Panc1 (cell line): ENCODE measurements at regions not wholly inside any gene's neighbourhood (a gene's known extent, or its start where the extent isn't known, plus 50 kb on each side); places are given as distances from the start of the nearest gene placed in this dataset.
A peak's percentile ranks its signal among the peaks of the same experiment; 100 is the strongest.

Source experiments
- ATAC-seq: fragments of 200-7000 bp; cut with Tn5 transposase; 2 replicates; pipeline ENCODE4 v1.9.1; 2020; ENCODE audit warnings: mild to moderate bottlenecking, moderate library complexity
- BruUV-seq: library from RNA; stranded (reverse); fragments of 400-500 nt; replicated peaks from 2 replicates; lab custom pipeline; 2021; lab: Mats Ljungman, UMichigan
- CTCF ChIA-PET: fragments of 300-600 bp; sonication (Branson Sonifier 250); formaldehyde crosslinking; loops from one replicate; lab custom pipeline; 2022; ENCODE audit warnings: antibody characterized with exemption; lab: Charles Lee
- POLR2A ChIA-PET: fragments of 300-600 bp; sonication (Branson Sonifier 250); formaldehyde crosslinking; loops from one replicate; lab custom pipeline; 2022; ENCODE audit warnings: antibody characterized with exemption; lab: Charles Lee
- DNase-seq: peaks from one replicate; pipeline ENCODE4 v3.0.0-alpha.2; 2010; ENCODE audit warnings: low read depth, low spot score
- H3K27ac ChIP-seq: 2 replicates; pipeline ENCODE4 v1.5.1; 2011; ENCODE audit warnings: mild to moderate bottlenecking, low read length, inconsistent platforms
- H3K27me3 ChIP-seq: fragments of 200-500 bp; sonication (Bioruptor generic); 2 replicates; pipeline ENCODE4 v1.6.0; 2014; ENCODE audit warnings: low read length, inconsistent platforms; ENCODE audit not compliant: control insufficient read depth, insufficient read depth
- H3K36me3 ChIP-seq: fragments of 200-500 bp; sonication (Bioruptor generic); 2 replicates; pipeline ENCODE4 v1.5.1; 2014; ENCODE audit warnings: inconsistent platforms, mild to moderate bottlenecking, low read length, moderate library complexity; ENCODE audit not compliant: control insufficient read depth, insufficient read depth
- H3K4me1 ChIP-seq: 2 replicates; pipeline ENCODE4 v1.5.1; 2011; ENCODE audit warnings: inconsistent platforms, mild to moderate bottlenecking, low read length, moderate library complexity; ENCODE audit not compliant: control insufficient read depth, insufficient read depth
- H3K4me3 ChIP-seq, 2 experiments: 2 replicates each; pipeline ENCODE4 v1.5.1; 2011 to 2012; ENCODE audit warnings: low read depth in 2 of 2, low read length in 2 of 2, mild to moderate bottlenecking in 2 of 2, inconsistent platforms in 1 of 2, moderate library complexity in 1 of 2
- H3K9me3 ChIP-seq: fragments of 200-500 bp; sonication (Bioruptor generic); 2 replicates; pipeline ENCODE4 v1.5.1; 2014; ENCODE audit warnings: low read depth, mild to moderate bottlenecking, inconsistent platforms, low read length, moderate library complexity; ENCODE audit not compliant: control insufficient read depth, insufficient read depth
- CTCF ChIP-seq: fragments of 450-650 bp; IDR thresholded peaks from 2 replicates; pipeline ENCODE4 v1.5.1; 2017; ENCODE audit warnings: mild to moderate bottlenecking
- POLR2AphosphoS5 ChIP-seq: IDR thresholded peaks from 2 replicates; pipeline ENCODE4 v1.6.1; 2012; ENCODE audit warnings: mild to moderate bottlenecking, low read depth, low read length, moderate library complexity
- SIN3A ChIP-seq: IDR thresholded peaks from 2 replicates; pipeline ENCODE4 v1.6.1; 2012; ENCODE audit warnings: low read depth, mild to moderate bottlenecking, low read length, moderate library complexity, borderline replicate concordance; ENCODE audit not compliant: insufficient read depth
- TCF7L2 ChIP-seq: IDR thresholded peaks from 2 replicates; pipeline ENCODE4 v1.6.1; 2011; ENCODE audit warnings: mild to moderate bottlenecking, low read depth, low read length, inconsistent platforms
- in situ Hi-C: cut with HindIII; loops from 2 replicates; pipeline ENCODE4 v1.10.0; 2016; ENCODE audit warnings: low sequenced_read_pairs, low pct_unique_long_range_greater_than_20kb
- intact Hi-C: fragments of 100-400 bp; cut with micrococcal nuclease; formaldehyde crosslinking; loops from one replicate; pipeline ENCODE4 v1.10.0; 2022; ENCODE audit not compliant: unreplicated experiment
- TF ChIP-seq, protein P1 (sequence below), 2 experiments: IDR thresholded peaks; 2 replicates each; pipeline ENCODE4 v1.6.1; 2011 to 2012; ENCODE audit warnings: low read depth in 2 of 2, control low read depth in 1 of 2, low read length in 1 of 2, mild to moderate bottlenecking in 1 of 2, moderate library complexity in 1 of 2; ENCODE audit not compliant: insufficient read depth in 1 of 2

DNA sequence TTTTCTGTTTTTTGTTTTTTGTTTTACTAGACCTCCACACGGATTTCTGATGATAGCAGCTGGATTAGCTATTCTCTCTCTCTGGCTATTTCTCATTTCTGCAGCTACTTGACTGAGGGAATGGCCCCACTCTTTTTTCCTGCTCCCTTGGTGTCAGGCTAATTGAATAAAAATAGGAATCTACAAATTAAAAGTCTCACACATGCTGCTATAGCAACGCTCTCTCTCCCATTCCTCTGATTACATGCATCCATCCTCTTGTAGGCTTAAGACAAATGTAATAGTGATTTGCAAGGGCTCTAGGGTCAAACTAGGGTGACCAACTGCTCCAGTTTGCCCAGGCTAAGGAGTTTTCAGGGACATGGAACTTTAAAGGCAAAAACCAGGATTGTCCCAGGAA is 221.8 kb downstream of the PHLDA1 start:
- TF ChIP-seq TCF7L2: no peak
- TF ChIP-seq POLR2AphosphoS5: no peak
- TF ChIP-seq, protein P1, sequence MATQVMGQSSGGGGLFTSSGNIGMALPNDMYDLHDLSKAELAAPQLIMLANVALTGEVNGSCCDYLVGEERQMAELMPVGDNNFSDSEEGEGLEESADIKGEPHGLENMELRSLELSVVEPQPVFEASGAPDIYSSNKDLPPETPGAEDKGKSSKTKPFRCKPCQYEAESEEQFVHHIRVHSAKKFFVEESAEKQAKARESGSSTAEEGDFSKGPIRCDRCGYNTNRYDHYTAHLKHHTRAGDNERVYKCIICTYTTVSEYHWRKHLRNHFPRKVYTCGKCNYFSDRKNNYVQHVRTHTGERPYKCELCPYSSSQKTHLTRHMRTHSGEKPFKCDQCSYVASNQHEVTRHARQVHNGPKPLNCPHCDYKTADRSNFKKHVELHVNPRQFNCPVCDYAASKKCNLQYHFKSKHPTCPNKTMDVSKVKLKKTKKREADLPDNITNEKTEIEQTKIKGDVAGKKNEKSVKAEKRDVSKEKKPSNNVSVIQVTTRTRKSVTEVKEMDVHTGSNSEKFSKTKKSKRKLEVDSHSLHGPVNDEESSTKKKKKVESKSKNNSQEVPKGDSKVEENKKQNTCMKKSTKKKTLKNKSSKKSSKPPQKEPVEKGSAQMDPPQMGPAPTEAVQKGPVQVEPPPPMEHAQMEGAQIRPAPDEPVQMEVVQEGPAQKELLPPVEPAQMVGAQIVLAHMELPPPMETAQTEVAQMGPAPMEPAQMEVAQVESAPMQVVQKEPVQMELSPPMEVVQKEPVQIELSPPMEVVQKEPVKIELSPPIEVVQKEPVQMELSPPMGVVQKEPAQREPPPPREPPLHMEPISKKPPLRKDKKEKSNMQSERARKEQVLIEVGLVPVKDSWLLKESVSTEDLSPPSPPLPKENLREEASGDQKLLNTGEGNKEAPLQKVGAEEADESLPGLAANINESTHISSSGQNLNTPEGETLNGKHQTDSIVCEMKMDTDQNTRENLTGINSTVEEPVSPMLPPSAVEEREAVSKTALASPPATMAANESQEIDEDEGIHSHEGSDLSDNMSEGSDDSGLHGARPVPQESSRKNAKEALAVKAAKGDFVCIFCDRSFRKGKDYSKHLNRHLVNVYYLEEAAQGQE (IDR thresholded peaks at IDR 0.05; ENCODE audit: insufficient read depth in 1 of 2, low read depth in 2 of 2, low read length in 1 of 2): no peak
- TF ChIP-seq SIN3A: no peak
- no peak for TF ChIP-seq CTCF
- ChIA-PET POLR2A (no interaction called here), CTCF (no interaction called here)
- no TSS peak for BruUV-seq
- intact Hi-C loops: no loop called here
- no peak for ATAC-seq
- H3K27ac ChIP-seq: peak overlapping the region; percentile 69
- in situ Hi-C loops: no loop called here
- H3K9me3 ChIP-seq: peaks cover 37% of the 10 kb centered on the region; the same call in 1 of the 2 replicates
- H3K27me3 ChIP-seq: no peaks in the 10 kb centered on the region
- peaks cover 10% of the 10 kb centered on the region for H3K4me1 ChIP-seq
- no peak for DNase-seq
- no peak overlapping the region for H3K4me3 ChIP-seq
- H3K36me3 ChIP-seq: no peaks in the 10 kb centered on the region

GRCh38 chr12:75807494-75807893 is 224.1 kb downstream of the PHLDA1 start:
- DNase-seq (no peak), ATAC-seq (no peak)
- no peaks in the 10 kb centered on the region for H3K36me3 ChIP-seq
- intact Hi-C loops (no loop called here), in situ Hi-C loops (no loop called here)
- CTCF ChIA-PET: no interaction called here
- POLR2A ChIA-PET: no interaction called here
- BruUV-seq: no TSS peak
- peaks cover 5% of the 10 kb centered on the region for H3K4me1 ChIP-seq
- H3K27me3 ChIP-seq: no peaks in the 10 kb centered on the region
- no peak for TF ChIP-seq POLR2AphosphoS5
- no peak for TF ChIP-seq TCF7L2
- TF ChIP-seq, protein P1 (IDR thresholded peaks at IDR 0.05; ENCODE audit: insufficient read depth in 1 of 2, low read depth in 2 of 2, low read length in 1 of 2): no peak
- no peak for TF ChIP-seq SIN3A
- no peak for TF ChIP-seq CTCF
- peak overlapping the region; percentile 55; the same call in 1 of the 2 replicates for H3K27ac ChIP-seq
- peaks cover 40% of the 10 kb centered on the region; the same call in 1 of the 2 replicates for H3K9me3 ChIP-seq
- no peak overlapping the region for H3K4me3 ChIP-seq
